ENCODE measurements at regions not wholly inside any gene's neighbourhood (a gene's known extent, or its start where the extent isn't known, plus 50 kb on each side); places are given as distances from the start of the nearest gene placed in this dataset.

- TF ChIP-seq, protein P1, sequence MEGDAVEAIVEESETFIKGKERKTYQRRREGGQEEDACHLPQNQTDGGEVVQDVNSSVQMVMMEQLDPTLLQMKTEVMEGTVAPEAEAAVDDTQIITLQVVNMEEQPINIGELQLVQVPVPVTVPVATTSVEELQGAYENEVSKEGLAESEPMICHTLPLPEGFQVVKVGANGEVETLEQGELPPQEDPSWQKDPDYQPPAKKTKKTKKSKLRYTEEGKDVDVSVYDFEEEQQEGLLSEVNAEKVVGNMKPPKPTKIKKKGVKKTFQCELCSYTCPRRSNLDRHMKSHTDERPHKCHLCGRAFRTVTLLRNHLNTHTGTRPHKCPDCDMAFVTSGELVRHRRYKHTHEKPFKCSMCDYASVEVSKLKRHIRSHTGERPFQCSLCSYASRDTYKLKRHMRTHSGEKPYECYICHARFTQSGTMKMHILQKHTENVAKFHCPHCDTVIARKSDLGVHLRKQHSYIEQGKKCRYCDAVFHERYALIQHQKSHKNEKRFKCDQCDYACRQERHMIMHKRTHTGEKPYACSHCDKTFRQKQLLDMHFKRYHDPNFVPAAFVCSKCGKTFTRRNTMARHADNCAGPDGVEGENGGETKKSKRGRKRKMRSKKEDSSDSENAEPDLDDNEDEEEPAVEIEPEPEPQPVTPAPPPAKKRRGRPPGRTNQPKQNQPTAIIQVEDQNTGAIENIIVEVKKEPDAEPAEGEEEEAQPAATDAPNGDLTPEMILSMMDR (IDR thresholded peaks at IDR 0.05; ENCODE audit: control insufficient read depth, insufficient read depth, low read depth, low read length, missing control alignments) = no peak
- DNase-seq (ENCODE audit: low read depth) = no peak
- H3K4me3 ChIP-seq (ENCODE audit: control insufficient read depth, low read depth, low read length) = no peak overlapping the region
Measured at GRCh38 chr13:50593207-50593606, 250.3 kb downstream of the DLEU7 start.

- TF ChIP-seq, protein P1 (IDR thresholded peaks at IDR 0.05; ENCODE audit: control insufficient read depth, insufficient read depth, low read depth, low read length, missing control alignments) = no peak
- no peak for DNase-seq (ENCODE audit: low read depth)
- no peak overlapping the region for H3K4me3 ChIP-seq (ENCODE audit: control insufficient read depth, low read depth, low read length)
Measured at GRCh38 chr13:50594276-50595051, 249.0 kb downstream of the DLEU7 start.

DNA sequence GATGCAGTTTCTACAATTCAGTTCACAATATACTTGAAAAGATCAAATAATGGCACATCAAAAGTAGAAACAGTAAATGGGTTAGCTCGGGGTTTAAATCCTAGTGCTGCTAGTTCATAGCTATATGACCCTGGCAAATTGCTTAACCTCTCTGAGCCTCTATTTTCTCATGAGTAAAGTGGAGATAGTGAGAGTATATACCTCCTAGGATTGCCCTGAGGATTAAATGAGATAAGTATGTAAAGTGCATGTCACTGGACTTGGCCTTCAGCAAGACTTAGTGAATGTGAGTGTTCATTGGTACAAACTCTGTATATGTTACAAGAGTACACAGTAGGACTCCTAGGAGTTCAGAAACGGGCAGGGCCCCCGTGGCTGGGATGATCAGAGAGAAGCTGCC lies 248.3 kb downstream of the DLEU7 start:
- DNase-seq (ENCODE audit: low read depth) = no peak
- TF ChIP-seq, protein P1 (IDR thresholded peaks at IDR 0.05; ENCODE audit: control insufficient read depth, insufficient read depth, low read depth, low read length, missing control alignments) = no peak
- no peak overlapping the region for H3K4me3 ChIP-seq (ENCODE audit: control insufficient read depth, low read depth, low read length)

DNA sequence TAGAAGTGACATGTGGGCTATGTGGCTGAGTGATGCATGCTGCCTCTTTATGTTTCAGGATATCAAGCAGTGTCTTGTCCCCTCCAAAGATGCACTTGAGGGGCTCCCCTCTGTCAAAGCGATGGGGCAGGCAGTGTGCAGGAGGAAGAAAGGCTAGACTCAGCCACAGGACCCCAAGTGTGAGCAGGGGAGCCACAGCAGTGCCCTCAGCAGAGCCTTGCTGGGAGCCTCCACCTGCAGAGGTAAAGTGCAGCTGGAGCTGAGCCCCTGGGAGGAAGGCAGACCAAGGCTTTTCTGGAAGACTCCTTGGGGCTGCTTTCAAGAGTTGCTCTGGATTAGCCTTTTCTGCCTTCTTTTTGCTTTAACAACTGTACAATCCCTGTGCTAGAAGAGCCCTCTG lies 247.3 kb downstream of the DLEU7 start:
- no peak overlapping the region for H3K4me3 ChIP-seq (ENCODE audit: control insufficient read depth, low read depth, low read length)
- no peak for DNase-seq (ENCODE audit: low read depth)
- TF ChIP-seq, protein P1 (IDR thresholded peaks at IDR 0.05; ENCODE audit: control insufficient read depth, insufficient read depth, low read depth, low read length, missing control alignments) = no peak

DNA sequence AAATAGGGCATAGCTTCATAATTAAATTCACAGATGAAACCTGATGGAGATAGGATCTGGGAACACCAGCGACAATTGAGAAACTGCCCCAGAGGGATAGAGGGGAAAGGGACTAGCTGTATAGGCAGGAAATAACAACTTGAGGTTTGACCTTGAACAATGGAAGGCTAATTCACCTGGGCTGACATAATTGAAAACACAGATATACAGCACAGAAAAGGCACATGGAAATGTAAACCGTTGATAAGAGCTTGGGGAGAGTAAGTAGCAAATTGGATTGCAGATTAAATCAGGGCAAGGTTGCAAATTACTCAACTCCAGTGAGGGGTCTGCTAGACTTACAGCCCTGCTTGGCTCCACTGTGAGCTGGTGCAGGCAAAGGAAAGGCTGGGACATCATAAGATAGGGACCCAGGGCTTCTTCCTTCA lies 246.7 kb downstream of the DLEU7 start:
- TF ChIP-seq, protein P1 (IDR thresholded peaks at IDR 0.05; ENCODE audit: control insufficient read depth, insufficient read depth, low read depth, low read length, missing control alignments) = no peak
- DNase-seq (ENCODE audit: low read depth) = no peak

GRCh38 chr13:50598338-50598737 lies 245.2 kb downstream of the DLEU7 start:
- no peak for DNase-seq (ENCODE audit: low read depth)
- no peak overlapping the region for H3K4me3 ChIP-seq (ENCODE audit: control insufficient read depth, low read depth, low read length)
- TF ChIP-seq, protein P1 (IDR thresholded peaks at IDR 0.05; ENCODE audit: control insufficient read depth, insufficient read depth, low read depth, low read length, missing control alignments) = no peak

More for the DNA sequence above, 246.7 kb downstream of the DLEU7 start:
- H3K4me3 ChIP-seq (ENCODE audit: control insufficient read depth, low read depth, low read length) = no peak overlapping the region

All from AG09309 (cell line).